Panc1 (cell line): ENCODE measurements at regions not wholly inside any gene's neighbourhood (a gene's known extent, or its start where the extent isn't known, plus 50 kb on each side); places are given as distances from the start of the nearest gene placed in this dataset.

Source experiments
- CTCF ChIP-seq: fragments of 450-650 bp; IDR thresholded peaks from 2 replicates; pipeline ENCODE4 v1.5.1; 2017; ENCODE audit warnings: mild to moderate bottlenecking
- POLR2AphosphoS5 ChIP-seq: IDR thresholded peaks from 2 replicates; pipeline ENCODE4 v1.6.1; 2012; ENCODE audit warnings: mild to moderate bottlenecking, low read depth, low read length, moderate library complexity
- REST ChIP-seq, 2 experiments: IDR thresholded peaks; 2 replicates each; pipeline ENCODE4 v1.6.1; 2011 to 2012; ENCODE audit warnings: low read depth in 2 of 2, control low read depth in 1 of 2, low read length in 1 of 2, mild to moderate bottlenecking in 1 of 2, moderate library complexity in 1 of 2; ENCODE audit not compliant: insufficient read depth in 1 of 2

GRCh38 chr14:100486025-100486828 lies 101.0 kb downstream of the BEGAIN start:
- TF ChIP-seq CTCF (no peak), REST (IDR thresholded peaks at IDR 0.05; ENCODE audit: insufficient read depth in 1 of 2, low read depth in 2 of 2, low read length in 1 of 2) (peak; percentile 98), POLR2AphosphoS5 (no peak)
